Ovary (tissue), 7 donors: ENCODE measurements at regions not wholly inside any gene's neighbourhood (a gene's known extent, or its start where the extent isn't known, plus 50 kb on each side); places are given as distances from the start of the nearest gene placed in this dataset.
"Not testable (repeated sequence)": the region's sequence is repeated elsewhere in the genome, so short reads cannot be mapped to it uniquely, and the experiment has no call there.

Source experiments
- DNase-seq, 5 donors: peaks; one replicate each; pipeline ENCODE4 v3.0.0-alpha.2; 2019 to 2020
- H3K27ac ChIP-seq, 2 donors: fragments of 200-600 bp; one replicate each; pipeline versions ENCODE4 v1.5.1 to v1.8.0; 2019 to 2022
- H3K27me3 ChIP-seq: fragments of 200-600 bp; one replicate; pipeline ENCODE4 v1.8.0; 2022
- H3K36me3 ChIP-seq: fragments of 200-600 bp; sonication (generic); one replicate; pipeline ENCODE4 v1.5.1; 2019
- H3K4me1 ChIP-seq: one replicate; pipeline ENCODE4 v1.8.1; 2013; ENCODE audit warnings: mild to moderate bottlenecking, moderate library complexity; ENCODE audit not compliant: insufficient read depth
- H3K4me3 ChIP-seq: fragments of 200-600 bp; sonication (generic); one replicate; pipeline ENCODE4 v1.5.1; 2017
- H3K9me3 ChIP-seq, 2 donors: fragments of 200-600 bp in 1 of 2; sonication (generic) in 1 of 2; one replicate each; pipeline versions ENCODE4 v1.5.1 to v1.8.1; 2013 to 2019; ENCODE audit warnings: mild to moderate bottlenecking in 1 of 2, moderate library complexity in 1 of 2
- CTCF ChIP-seq, 3 donors: fragments of 450-650 bp in 2 of 3; fragments of 200-600 bp in 1 of 3; IDR thresholded peaks; one replicate each; pipeline versions ENCODE4 v1.5.1 to v1.8.0; 2016 to 2022; ENCODE audit warnings: antibody characterized with exemption in 3 of 3, mild to moderate bottlenecking in 1 of 3
- EP300 ChIP-seq: sonication (generic); formaldehyde crosslinking; IDR thresholded peaks from one replicate; pipeline ENCODE4 v1.6.1; 2017; ENCODE audit warnings: antibody characterized with exemption
- POLR2A ChIP-seq: fragments of 450-650 bp; IDR thresholded peaks from one replicate; pipeline ENCODE4 v1.6.1; 2017; ENCODE audit warnings: antibody characterized with exemption, mild to moderate bottlenecking, moderate library complexity
- WGBS, 3 donors: extraction: QIAGEN DNeasy Blood & Tissue Kit in 1 of 3; methylation state at CpG; one replicate each; pipeline versions ENCODE4 v1.1.5 to v1.1.7; 2013 to 2017; 5-methylcytosine and 5-hydroxymethylcytosine counted together
- intact Hi-C, 4 donors: fragments of 100-400 bp; cut with DNase I; formaldehyde crosslinking; loops; one replicate each; pipeline versions ENCODE4 v1.11.0 to v1.15.1; 2022 to 2023
- donor health status: DM: no; HTN: no; CAD: no; lungs with moderate emphysema.
- donor health status: DM: no; HTN: no; CAD: no.
- donor health status: Bipolar disorder and iron deficiency.
- donor health status: DM: no; HTN: no; CAD: no.
- donor health status: DM: yes; HTN: yes; CAD: no.

DNA sequence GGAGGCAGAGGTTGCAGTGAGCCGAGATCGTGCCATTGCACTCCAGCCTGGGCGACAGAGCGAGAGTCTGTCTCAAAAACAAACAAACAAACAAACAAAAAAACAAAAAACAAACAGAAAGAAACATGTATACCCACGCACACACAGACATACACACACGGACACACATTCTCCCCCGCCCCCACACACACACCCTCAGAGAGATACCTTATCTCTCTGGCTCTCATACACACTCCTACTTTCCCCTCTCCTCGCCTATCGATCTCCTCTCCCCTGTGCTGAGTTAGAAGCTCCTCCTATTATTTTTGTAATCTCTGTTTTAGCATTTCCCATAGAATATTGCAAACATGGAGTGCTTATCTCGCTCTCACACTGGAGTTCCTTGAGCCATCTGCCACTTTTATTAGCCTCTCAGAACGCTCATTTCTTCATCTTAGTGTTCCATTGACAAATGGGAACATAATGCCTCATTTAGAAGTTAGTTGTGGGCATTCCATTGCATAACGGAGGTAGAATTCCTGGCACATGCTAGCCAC is 144.2 kb upstream of the CITED2 start:
- Histone ChIP-seq H3K27me3 (no peaks in the 10 kb centered on the region), H3K4me1 (no peaks in the 10 kb centered on the region), H3K36me3 (no peaks in the 10 kb centered on the region), H3K27ac (no peak overlapping the region), H3K9me3 (no peaks in the 10 kb centered on the region), H3K4me3 (no peak overlapping the region)
- WGBS, 3 donors, result 88 to 91% (median 88%) methylated on average over 12 of the region's 12 CpGs
- no peak for DNase-seq
- TF ChIP-seq EP300 (no peak), CTCF (IDR thresholded peaks at IDR 0.05) (no peak), POLR2A (no peak)
- intact Hi-C loops, result no loop called here

DNA sequence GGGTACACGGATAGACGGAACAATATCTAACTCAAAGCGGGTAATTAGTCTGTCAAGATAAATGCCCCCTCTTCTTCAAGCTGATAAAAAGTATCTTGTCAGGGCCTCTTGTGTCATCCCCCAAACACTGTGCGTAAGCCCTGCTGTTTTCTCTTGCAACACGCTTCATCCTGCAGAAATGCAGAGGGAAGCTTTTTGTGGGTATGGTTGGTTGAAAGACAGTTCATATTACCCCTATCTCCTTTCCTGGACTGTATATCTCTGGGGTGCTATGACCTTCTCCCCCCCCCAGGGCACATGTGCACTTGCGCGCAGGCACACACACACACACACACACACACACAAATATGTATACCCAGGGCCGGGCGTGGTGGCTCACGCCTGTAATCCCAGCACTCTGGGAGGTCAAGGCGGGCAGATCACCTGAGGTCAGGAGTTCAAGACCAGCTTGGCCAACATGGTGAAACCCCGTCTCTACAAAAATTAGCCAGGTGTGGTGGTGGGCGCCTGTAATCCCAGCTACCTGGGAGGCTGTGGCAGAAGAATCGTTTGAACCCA is 143.6 kb upstream of the CITED2 start:
- H3K27me3 ChIP-seq, H3K36me3 ChIP-seq, DNase-seq, H3K4me1 ChIP-seq, intact Hi-C loops, H3K27ac ChIP-seq, H3K9me3 ChIP-seq, H3K4me3 ChIP-seq: not testable (repeated sequence)
- 81 to 92% (median 90%) methylated on average over 13 to 14 of the region's 14 CpGs for WGBS, 3 donors

GRCh38 chr6:139515511-139515910 is 141.1 kb upstream of the CITED2 start:
- peaks cover under 1% of the 10 kb centered on the region for H3K4me1 ChIP-seq
- H3K27me3 ChIP-seq, result no peaks in the 10 kb centered on the region
- H3K4me3 ChIP-seq, result no peak overlapping the region
- no peak for DNase-seq
- 83 to 88% (median 86%) methylated on average over 3 of the region's 3 CpGs for WGBS, 3 donors
- no peaks in the 10 kb centered on the region for H3K36me3 ChIP-seq
- H3K9me3 ChIP-seq, result no peaks in the 10 kb centered on the region
- TF ChIP-seq CTCF (IDR thresholded peaks at IDR 0.05) (no peak), POLR2A (no peak), EP300 (no peak)
- intact Hi-C loops, result no loop called here
- H3K27ac ChIP-seq, result no peak overlapping the region

- no peak overlapping the region for H3K4me3 ChIP-seq
- no peaks in the 10 kb centered on the region for H3K36me3 ChIP-seq
- TF ChIP-seq EP300 (no peak), POLR2A (no peak), CTCF (IDR thresholded peaks at IDR 0.05) (no peak)
- DNase-seq, result no peak
- H3K27ac ChIP-seq, result no peak overlapping the region
- intact Hi-C loops, result no loop called here
- no peaks in the 10 kb centered on the region for H3K9me3 ChIP-seq
- H3K27me3 ChIP-seq, result no peaks in the 10 kb centered on the region
- peaks cover 2% of the 10 kb centered on the region for H3K4me1 ChIP-seq
- 79 to 92% (median 91%) methylated on average over 3 of the region's 3 CpGs for WGBS, 3 donors
Measured at GRCh38 chr6:139514819-139515218, 140.4 kb upstream of the CITED2 start.

GRCh38 chr6:139510040-139510790 is 135.8 kb upstream of the CITED2 start:
- intact Hi-C loops, result no loop called here
- WGBS, 3 donors, result 66 to 69% (median 69%) methylated on average over 9 of the region's 9 CpGs
- Histone ChIP-seq H3K27ac (no peak overlapping the region), H3K4me3 (no peak overlapping the region), H3K9me3 (no peaks in the 10 kb centered on the region), H3K36me3 (no peaks in the 10 kb centered on the region), H3K4me1 (peaks cover 2% of the 10 kb centered on the region), H3K27me3 (no peaks in the 10 kb centered on the region)
- no peak for TF ChIP-seq EP300
- TF ChIP-seq CTCF (IDR thresholded peaks at IDR 0.05), result no peak
- TF ChIP-seq POLR2A, result no peak
- DNase-seq, result no peak
